GM12878 (cell line): ENCODE measurements at regions not wholly inside any gene's neighbourhood (a gene's known extent, or its start where the extent isn't known, plus 50 kb on each side); places are given as distances from the start of the nearest gene placed in this dataset.

Source experiments
- ATAC-seq: fragments of 200-7000 bp; cut with Tn5 transposase; 3 replicates; pipeline ENCODE4 v1.9.1; 2020; ENCODE audit warnings: mild to moderate bottlenecking, moderate library complexity
- BruUV-seq: library from RNA; stranded (reverse); fragments of 400-500 nt; replicated peaks from 2 replicates; lab custom pipeline; 2021; lab: Mats Ljungman, UMichigan
- CTCF ChIA-PET: fragments of 300-600 bp; sonication (Branson Sonifier 250); formaldehyde crosslinking; extraction: SDS; loops from one replicate; lab custom pipeline; 2021; ENCODE audit warnings: inconsistent platforms; lab: Yijun Ruan, JAX
- POLR2A ChIA-PET: fragments of 350-600 bp; formaldehyde crosslinking; extraction: SDS; loops from one replicate; lab custom pipeline; 2021; ENCODE audit warnings: inconsistent platforms; lab: Charles Lee
- RAD21 ChIA-PET: fragments of 300-600 bp; sonication (Branson Sonifier 250); formaldehyde crosslinking; loops from one replicate; lab custom pipeline; 2023; ENCODE audit warnings: antibody characterized with exemption; ENCODE audit not compliant: unreplicated experiment; lab: Charles Lee
- SMC1A ChIA-PET: fragments of 300-600 bp; sonication (Branson Sonifier 250); formaldehyde crosslinking; loops from one replicate; lab custom pipeline; 2023; ENCODE audit not compliant: unreplicated experiment, uncharacterized antibody; lab: Charles Lee
- DNase-seq: peaks from one replicate; pipeline ENCODE4 v3.0.0-alpha.2; 2011; ENCODE audit warnings: low read depth, low spot score
- FAIRE-seq: peaks from 3 replicates; lab custom pipeline; 2011; peaks lifted over from hg19 to GRCh38; lab: Jason Lieb, UNC
- H2AFZ ChIP-seq: 2 replicates; pipeline ENCODE4 v1.6.0; 2011; ENCODE audit warnings: low read depth, low read length, control low read depth; ENCODE audit not compliant: control insufficient read depth
- H3K27ac ChIP-seq: 2 replicates; pipeline ENCODE4 v1.5.1; 2011; ENCODE audit warnings: control low read depth; ENCODE audit not compliant: control insufficient read depth, insufficient read depth
- H3K27me3 ChIP-seq, 2 experiments: replicated peaks in 1 of 2; 2 replicates each; pipeline versions ENCODE4 v1.6.0 to v1.6.1; 2011; ENCODE audit warnings: low read length in 1 of 2; ENCODE audit not compliant: control insufficient read depth in 2 of 2, insufficient read depth in 2 of 2
- H3K36me3 ChIP-seq, 2 experiments: 2 replicates each; pipeline ENCODE4 v1.5.1; 2011; ENCODE audit warnings: low read length in 1 of 2; ENCODE audit not compliant: control insufficient read depth in 2 of 2, insufficient read depth in 2 of 2
- H3K4me1 ChIP-seq: 2 replicates; pipeline ENCODE4 v1.6.1; 2011; ENCODE audit warnings: mild to moderate bottlenecking, low read length, moderate library complexity, mixed read lengths; ENCODE audit not compliant: control insufficient read depth, insufficient read depth
- H3K4me2 ChIP-seq: 2 replicates; pipeline ENCODE4 v1.6.0; 2011; ENCODE audit warnings: control low read depth; ENCODE audit not compliant: control insufficient read depth, insufficient read depth
- H3K4me3 ChIP-seq: fragments of 200-600 bp; sonication (generic); 2 replicates; pipeline ENCODE4 v1.5.1; 2016
- H3K79me2 ChIP-seq: 2 replicates; pipeline ENCODE4 v1.6.0; 2011; ENCODE audit warnings: low read length; ENCODE audit not compliant: control insufficient read depth, insufficient read depth
- H3K9ac ChIP-seq: 2 replicates; pipeline ENCODE4 v1.8.0; 2011; ENCODE audit warnings: low read length, control low read depth, mixed read lengths; ENCODE audit not compliant: control insufficient read depth, insufficient read depth
- H3K9me3 ChIP-seq: replicated peaks from 3 replicates; pipeline ENCODE4 v1.5.1; 2011; ENCODE audit warnings: mild to moderate bottlenecking, low read length; ENCODE audit not compliant: control insufficient read depth, insufficient read depth
- H4K20me1 ChIP-seq: 2 replicates; pipeline ENCODE4 v1.6.0; 2011; ENCODE audit not compliant: control insufficient read depth, insufficient read depth
- BACH1 ChIP-seq: fragments of 450-650 bp; IDR thresholded peaks from 2 replicates; pipeline ENCODE4 v1.6.1; 2017; ENCODE audit warnings: mild to moderate bottlenecking, borderline replicate concordance
- BCL11A ChIP-seq: IDR thresholded peaks from 2 replicates; pipeline ENCODE4 v1.6.1; 2011; ENCODE audit warnings: low read depth, low read length
- CBX3 ChIP-seq: fragments of 200-600 bp; sonication (generic); IDR thresholded peaks from 2 replicates; pipeline ENCODE4 v1.6.1; 2016; ENCODE audit warnings: low read depth, borderline replicate concordance
- CBX5 ChIP-seq: sonication (generic); IDR thresholded peaks from 2 replicates; pipeline ENCODE4 v1.6.1; 2016; ENCODE audit warnings: low read depth, moderate library complexity, mild to moderate bottlenecking, inconsistent platforms
- CHD2 ChIP-seq: IDR thresholded peaks from 2 replicates; pipeline ENCODE4 v1.6.1; 2011; ENCODE audit warnings: low read depth, low read length, improper control_type of control experiment, borderline replicate concordance
- E2F8 ChIP-seq: fragments of 450-650 bp; IDR thresholded peaks from 2 replicates; pipeline ENCODE4 v1.6.1; 2018; ENCODE audit warnings: mild to moderate bottlenecking, low read depth, moderate library complexity; ENCODE audit not compliant: partially characterized antibody
- HDAC2 ChIP-seq: fragments of 200-600 bp; sonication (generic); IDR thresholded peaks from 2 replicates; pipeline ENCODE4 v1.6.1; 2017
- JUND ChIP-seq: IDR thresholded peaks from 2 replicates; pipeline ENCODE4 v1.6.1; 2012; ENCODE audit warnings: low read depth, mild to moderate bottlenecking, low read length, improper control_type of control experiment, moderate library complexity
- MEF2B ChIP-seq: fragments of 450-650 bp; IDR thresholded peaks from 2 replicates; pipeline ENCODE4 v1.6.1; 2018; ENCODE audit warnings: mild to moderate bottlenecking, moderate library complexity; ENCODE audit not compliant: partially characterized antibody, poor library complexity, severe bottlenecking
- PKNOX1 ChIP-seq: fragments of 450-650 bp; IDR thresholded peaks from 2 replicates; pipeline ENCODE4 v1.6.1; 2016; ENCODE audit warnings: mild to moderate bottlenecking
- SUZ12 ChIP-seq: fragments of 200-600 bp; sonication (generic); IDR thresholded peaks from one replicate; pipeline ENCODE4 v1.6.1; 2018; ENCODE audit warnings: antibody characterized with exemption, mild to moderate bottlenecking; ENCODE audit not compliant: unreplicated experiment
- YY1 ChIP-seq: IDR thresholded peaks from 2 replicates; pipeline ENCODE4 v1.6.1; 2011; ENCODE audit warnings: low read depth, mild to moderate bottlenecking, low read length
- ZBTB4 ChIP-seq: fragments of 450-650 bp; formaldehyde crosslinking; IDR thresholded peaks from 2 replicates; pipeline ENCODE4 v1.4.0; 2022; ENCODE audit warnings: mild to moderate bottlenecking, moderate library complexity
- WGBS: methylation state at CpG from one replicate; pipeline ENCODE4 v1.1.6; 2016; ENCODE audit warnings: low lambda C conversion rate; ENCODE audit not compliant: insufficient replicate concordance, insufficient coverage; ENCODE audit errors: missing lambda C conversion rate; 5-methylcytosine and 5-hydroxymethylcytosine counted together
- in situ Hi-C: fragments of 300-500 bp; cut with MboI; formaldehyde crosslinking; loops from 9 replicates; pipeline ENCODE4 v1.14.3; 2018; ENCODE audit warnings: mixed read lengths
- intact Hi-C: fragments of 100-400 bp; cut with micrococcal nuclease; formaldehyde crosslinking; loops from one replicate; pipeline ENCODE4 v1.14.2; 2022; ENCODE audit not compliant: unreplicated experiment
- TF ChIP-seq, protein P1 (sequence below): fragments of 450-650 bp; IDR thresholded peaks from 2 replicates; pipeline ENCODE4 v1.6.1; 2016; ENCODE audit warnings: mild to moderate bottlenecking, moderate library complexity, borderline replicate concordance

GRCh38 chr16:47943235-47943634 lies 212.6 kb downstream of the ABCC12 start:
- no peak overlapping the region for H3K4me3 ChIP-seq
- ATAC-seq (no peak), FAIRE-seq (no peak), DNase-seq (no peak)
- no peak overlapping the region for H3K4me2 ChIP-seq
- ChIA-PET SMC1A (interaction anchor here (0.6 kb wide), 1 partner anchor 18 kb away, joined by 4 read pairs; no protein-coding TSS in a partner anchor), CTCF (interaction anchor here (1.0 to 1.2 kb wide), 2 partner anchors 20 to 69 kb away, joined by 3 read pairs; no protein-coding TSS in a partner anchor), RAD21 (no interaction called here), POLR2A (no interaction called here)
- in situ Hi-C loops (no loop called here), intact Hi-C loops (no loop called here)
- H3K9me3 ChIP-seq = no peaks in the 10 kb centered on the region
- H3K27me3 ChIP-seq = peaks cover 0 to 2% of the 10 kb centered on the region in 2 experiments; a peak in 1 of 4 replicates
- H3K36me3 ChIP-seq = no peaks in the 10 kb centered on the region
- H3K27ac ChIP-seq = no peak overlapping the region
- H4K20me1 ChIP-seq = no peaks in the 10 kb centered on the region
- H2AFZ ChIP-seq = no peak overlapping the region
- H3K9ac ChIP-seq = no peak overlapping the region
- TF ChIP-seq MEF2B (no peak), JUND (no peak), CBX3 (no peak), PKNOX1 (no peak), ZBTB4 (CRISPR knock-in tag) (no peak), BCL11A (no peak), SUZ12 (no peak), CHD2 (no peak), HDAC2 (no peak), E2F8 (no peak), CBX5 (no peak), YY1 (no peak), BACH1 (no peak)
- TF ChIP-seq, protein P1, sequence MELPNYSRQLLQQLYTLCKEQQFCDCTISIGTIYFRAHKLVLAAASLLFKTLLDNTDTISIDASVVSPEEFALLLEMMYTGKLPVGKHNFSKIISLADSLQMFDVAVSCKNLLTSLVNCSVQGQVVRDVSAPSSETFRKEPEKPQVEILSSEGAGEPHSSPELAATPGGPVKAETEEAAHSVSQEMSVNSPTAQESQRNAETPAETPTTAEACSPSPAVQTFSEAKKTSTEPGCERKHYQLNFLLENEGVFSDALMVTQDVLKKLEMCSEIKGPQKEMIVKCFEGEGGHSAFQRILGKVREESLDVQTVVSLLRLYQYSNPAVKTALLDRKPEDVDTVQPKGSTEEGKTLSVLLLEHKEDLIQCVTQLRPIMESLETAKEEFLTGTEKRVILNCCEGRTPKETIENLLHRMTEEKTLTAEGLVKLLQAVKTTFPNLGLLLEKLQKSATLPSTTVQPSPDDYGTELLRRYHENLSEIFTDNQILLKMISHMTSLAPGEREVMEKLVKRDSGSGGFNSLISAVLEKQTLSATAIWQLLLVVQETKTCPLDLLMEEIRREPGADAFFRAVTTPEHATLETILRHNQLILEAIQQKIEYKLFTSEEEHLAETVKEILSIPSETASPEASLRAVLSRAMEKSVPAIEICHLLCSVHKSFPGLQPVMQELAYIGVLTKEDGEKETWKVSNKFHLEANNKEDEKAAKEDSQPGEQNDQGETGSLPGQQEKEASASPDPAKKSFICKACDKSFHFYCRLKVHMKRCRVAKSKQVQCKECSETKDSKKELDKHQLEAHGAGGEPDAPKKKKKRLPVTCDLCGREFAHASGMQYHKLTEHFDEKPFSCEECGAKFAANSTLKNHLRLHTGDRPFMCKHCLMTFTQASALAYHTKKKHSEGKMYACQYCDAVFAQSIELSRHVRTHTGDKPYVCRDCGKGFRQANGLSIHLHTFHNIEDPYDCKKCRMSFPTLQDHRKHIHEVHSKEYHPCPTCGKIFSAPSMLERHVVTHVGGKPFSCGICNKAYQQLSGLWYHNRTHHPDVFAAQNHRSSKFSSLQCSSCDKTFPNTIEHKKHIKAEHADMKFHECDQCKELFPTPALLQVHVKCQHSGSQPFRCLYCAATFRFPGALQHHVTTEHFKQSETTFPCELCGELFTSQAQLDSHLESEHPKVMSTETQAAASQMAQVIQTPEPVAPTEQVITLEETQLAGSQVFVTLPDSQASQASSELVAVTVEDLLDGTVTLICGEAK = no peak
- no peaks in the 10 kb centered on the region for H3K79me2 ChIP-seq
- no peaks in the 10 kb centered on the region for H3K4me1 ChIP-seq
- no TSS peak for BruUV-seq
- WGBS = 24% methylated on average over 6 of the region's 6 CpGs
